GM13977 (cell line): ENCODE measurements at regions not wholly inside any gene's neighbourhood (a gene's known extent, or its start where the extent isn't known, plus 50 kb on each side); places are given as distances from the start of the nearest gene placed in this dataset.
"Not testable (repeated sequence)": the region's sequence is repeated elsewhere in the genome, so short reads cannot be mapped to it uniquely, and the experiment has no call there.

ENCODE experiments used
- DNase-seq: peaks from one replicate; pipeline ENCODE4 v3.0.0; 2012; ENCODE audit warnings: low spot score
- in situ Hi-C: fragments of 300-500 bp; cut with MboI; formaldehyde crosslinking; loops from one replicate; pipeline ENCODE4 v1.12.0; 2022; ENCODE audit warnings: low sequenced_read_pairs, low pct_unique_long_range_greater_than_20kb, mixed read lengths, inconsistent platforms; ENCODE audit not compliant: unreplicated experiment
- TF ChIP-seq, protein P1 (sequence below): IDR thresholded peaks from 2 replicates; pipeline ENCODE4 v1.5.1; 2012; ENCODE audit warnings: mild to moderate bottlenecking, control low read depth; ENCODE audit not compliant: insufficient read depth; ENCODE audit errors: extremely low read depth, missing control alignments

DNA sequence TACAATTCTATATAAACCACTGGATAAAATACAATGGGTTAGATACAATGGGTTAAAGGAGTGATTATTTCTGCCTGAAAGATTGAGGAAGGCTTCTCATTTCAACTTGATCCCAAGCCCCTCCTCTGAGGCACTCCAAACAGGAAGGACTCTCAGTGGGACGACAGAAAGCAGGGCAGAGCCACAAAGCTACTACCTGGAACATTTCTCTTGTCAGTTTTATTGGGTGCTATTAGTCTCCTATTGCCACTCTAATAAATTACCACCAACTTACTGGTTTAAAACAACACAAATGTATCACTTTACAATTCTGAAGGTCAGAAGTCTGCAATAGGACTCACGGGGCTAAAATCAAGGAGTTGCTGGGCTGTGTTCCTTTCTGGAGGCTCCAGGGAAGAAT lies 146.7 kb downstream of the MREG start:
- in situ Hi-C loops, result no loop called here
- no peak for DNase-seq
- TF ChIP-seq, protein P1, sequence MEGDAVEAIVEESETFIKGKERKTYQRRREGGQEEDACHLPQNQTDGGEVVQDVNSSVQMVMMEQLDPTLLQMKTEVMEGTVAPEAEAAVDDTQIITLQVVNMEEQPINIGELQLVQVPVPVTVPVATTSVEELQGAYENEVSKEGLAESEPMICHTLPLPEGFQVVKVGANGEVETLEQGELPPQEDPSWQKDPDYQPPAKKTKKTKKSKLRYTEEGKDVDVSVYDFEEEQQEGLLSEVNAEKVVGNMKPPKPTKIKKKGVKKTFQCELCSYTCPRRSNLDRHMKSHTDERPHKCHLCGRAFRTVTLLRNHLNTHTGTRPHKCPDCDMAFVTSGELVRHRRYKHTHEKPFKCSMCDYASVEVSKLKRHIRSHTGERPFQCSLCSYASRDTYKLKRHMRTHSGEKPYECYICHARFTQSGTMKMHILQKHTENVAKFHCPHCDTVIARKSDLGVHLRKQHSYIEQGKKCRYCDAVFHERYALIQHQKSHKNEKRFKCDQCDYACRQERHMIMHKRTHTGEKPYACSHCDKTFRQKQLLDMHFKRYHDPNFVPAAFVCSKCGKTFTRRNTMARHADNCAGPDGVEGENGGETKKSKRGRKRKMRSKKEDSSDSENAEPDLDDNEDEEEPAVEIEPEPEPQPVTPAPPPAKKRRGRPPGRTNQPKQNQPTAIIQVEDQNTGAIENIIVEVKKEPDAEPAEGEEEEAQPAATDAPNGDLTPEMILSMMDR, result no peak

DNA sequence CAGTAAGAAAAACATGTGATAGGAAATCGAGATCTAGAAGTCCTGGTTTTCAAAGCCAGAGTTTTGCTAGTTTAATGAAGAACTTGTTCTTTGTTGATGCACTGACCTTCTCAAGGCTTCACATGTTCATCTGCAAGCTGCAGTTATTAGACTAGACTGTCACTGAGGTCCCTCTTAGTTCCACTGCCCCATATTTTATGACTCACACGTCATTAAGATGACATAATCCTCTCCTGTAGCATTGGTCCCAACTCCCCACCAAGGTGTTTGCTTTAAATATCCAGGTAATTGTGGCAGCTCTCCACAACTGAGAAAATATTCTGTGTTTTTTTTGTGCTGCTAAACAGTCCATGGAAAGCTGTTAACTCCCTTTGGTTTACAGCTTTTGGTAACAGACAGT lies 149.7 kb downstream of the MREG start:
- TF ChIP-seq, protein P1, result no peak
- DNase-seq, result no peak
- in situ Hi-C loops, result no loop called here

DNA sequence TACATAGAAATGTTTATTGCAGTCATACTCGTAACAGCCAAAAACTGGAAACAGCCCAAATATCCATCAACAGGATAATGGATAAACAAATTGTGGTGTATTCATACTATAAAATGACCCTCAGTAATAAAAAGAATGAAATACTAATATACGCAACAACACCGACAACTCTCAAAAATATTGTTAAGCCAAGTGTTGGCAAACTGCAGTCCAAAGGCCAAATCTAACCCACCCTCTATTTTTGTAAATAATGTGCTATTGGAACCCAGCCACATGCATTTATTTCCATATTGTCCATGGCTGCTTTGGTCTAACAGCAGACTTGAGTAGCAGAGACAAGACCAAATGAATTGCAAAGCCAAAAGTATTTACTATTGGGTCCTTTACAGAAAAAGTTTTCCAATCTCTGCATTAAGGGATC lies 151.0 kb downstream of the MREG start:
- DNase-seq, result no peak
- TF ChIP-seq, protein P1, result no peak
- in situ Hi-C loops, result no loop called here

DNA sequence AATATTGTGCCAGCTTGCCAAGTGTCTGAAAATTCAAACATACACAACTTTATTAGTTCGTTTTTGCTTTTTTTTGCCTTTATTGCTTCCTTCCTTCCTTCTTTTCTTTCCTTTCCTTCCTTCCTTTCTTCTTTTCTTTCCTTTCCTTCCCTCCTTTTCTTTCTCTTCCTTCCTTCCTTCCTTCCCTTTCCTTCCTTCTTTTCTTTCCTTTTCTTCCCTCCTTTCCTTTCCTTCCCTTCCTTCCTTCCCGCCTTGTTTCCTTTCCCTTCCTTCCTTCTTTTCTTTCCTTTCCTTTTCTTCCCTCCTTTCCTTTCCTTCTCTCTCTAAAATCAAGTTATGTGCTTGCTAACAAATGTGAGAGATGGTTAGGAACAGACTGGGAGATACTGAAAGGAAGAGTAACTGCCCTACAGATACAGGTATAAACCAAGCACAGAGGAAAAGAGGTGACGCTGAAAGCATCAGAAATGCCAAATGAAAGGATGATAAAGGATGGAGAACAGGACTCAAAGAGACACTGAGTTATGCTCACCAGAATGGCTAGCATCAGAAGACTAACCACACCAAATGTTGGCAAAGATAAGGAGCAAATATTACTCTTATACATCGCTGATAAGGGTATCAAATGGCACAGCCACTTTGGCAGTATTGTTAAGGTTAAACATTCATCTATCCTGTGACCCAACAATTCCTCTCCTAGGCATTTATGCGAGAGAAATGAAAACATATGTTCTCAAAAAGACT lies 151.6 kb downstream of the MREG start:
- in situ Hi-C loops, result no loop called here
- TF ChIP-seq, protein P1, result no peak
- DNase-seq, result no peak

DNA sequence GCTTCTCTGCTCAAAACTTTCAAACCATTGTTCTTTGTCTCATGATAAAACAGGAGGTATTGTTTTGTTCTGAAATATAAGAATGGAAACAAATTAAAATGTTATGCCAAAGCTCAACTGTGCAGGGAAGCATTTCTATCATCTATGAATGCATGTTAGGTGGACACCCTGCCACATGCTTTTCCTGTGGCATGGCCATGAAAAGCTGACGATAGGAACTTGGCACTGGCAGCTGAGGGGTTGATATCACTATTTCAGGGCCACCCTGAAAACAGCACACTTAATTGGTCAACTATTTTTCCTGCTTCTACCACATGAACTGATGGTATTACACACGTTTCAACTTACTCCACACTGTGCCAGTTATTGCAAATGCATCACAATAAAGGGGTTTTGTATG lies 157.3 kb downstream of the MREG start:
- in situ Hi-C loops, result no loop called here
- TF ChIP-seq, protein P1, result no peak
- DNase-seq, result no peak

DNA sequence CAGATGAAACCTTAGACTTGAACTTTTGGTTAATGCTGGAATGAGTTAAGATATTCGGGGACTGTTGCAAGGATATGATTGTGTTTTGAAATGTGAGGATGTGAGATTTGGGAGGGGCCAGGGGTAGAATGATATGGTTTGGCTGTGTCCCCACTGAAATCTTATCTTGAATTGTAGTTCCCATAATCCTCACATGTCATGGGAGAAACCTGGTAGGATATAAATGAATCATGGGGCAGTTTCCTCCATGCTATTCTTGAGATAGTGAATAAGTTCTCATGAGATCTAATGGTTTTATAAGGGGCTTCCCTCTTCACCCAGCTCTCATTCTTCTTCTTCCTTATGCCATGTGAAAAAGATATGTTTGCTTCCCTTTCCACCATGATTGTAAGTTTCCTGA lies 158.0 kb downstream of the MREG start:
- DNase-seq, in situ Hi-C loops: not testable (repeated sequence)

DNA sequence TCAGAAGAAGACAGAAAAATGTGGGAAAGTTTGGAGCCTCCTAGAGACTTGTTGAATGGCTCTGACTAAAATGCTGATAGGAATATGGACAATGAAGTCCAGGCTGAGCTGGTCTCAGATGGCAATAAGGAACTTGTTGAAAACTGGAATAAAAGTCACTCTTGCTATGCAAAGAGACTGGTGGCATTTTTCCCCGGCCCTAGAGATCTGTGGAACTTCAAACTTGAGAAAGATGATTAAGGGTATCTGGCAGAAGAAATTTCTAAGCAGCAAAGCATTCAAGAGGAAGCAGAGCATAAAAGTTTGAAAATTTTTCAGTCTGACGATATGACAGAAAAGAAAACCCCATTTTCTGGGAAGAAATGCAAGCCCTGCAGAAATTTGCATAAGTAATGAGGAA lies 159.3 kb downstream of the MREG start:
- TF ChIP-seq, protein P1, result no peak
- no peak for DNase-seq
- in situ Hi-C loops, result no loop called here
